SKM-1 (cell line): ENCODE measurements at regions not wholly inside any gene's neighbourhood (a gene's known extent, or its start where the extent isn't known, plus 50 kb on each side); places are given as distances from the start of the nearest gene placed in this dataset.
A peak's percentile ranks its signal among the peaks of the same experiment; 100 is the strongest.
"Not testable (repeated sequence)": the region's sequence is repeated elsewhere in the genome, so short reads cannot be mapped to it uniquely, and the experiment has no call there.

ENCODE experiments used
- DNase-seq: peaks from one replicate; lab custom pipeline; 2025; ENCODE audit not compliant: unreplicated experiment; lab: John Stamatoyannopoulos, UW

DNA sequence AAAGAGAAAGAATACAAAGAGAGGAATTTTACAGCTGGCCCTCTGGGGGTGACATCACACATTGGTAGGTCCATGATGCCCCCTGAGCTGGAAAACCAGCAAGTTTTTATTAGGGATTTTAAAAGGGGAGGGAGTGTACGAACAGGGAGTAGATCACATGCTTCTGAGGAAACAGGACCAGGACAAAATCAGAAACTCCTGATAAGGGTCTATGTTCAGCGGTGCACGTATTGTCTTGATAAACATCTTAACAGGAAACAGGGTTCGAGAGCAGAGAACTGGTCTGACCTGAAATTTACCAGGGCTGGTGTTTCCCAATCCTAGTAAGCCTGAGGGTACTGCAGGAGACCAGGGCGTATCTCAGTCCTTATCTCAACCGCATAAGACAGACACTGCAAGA lies 530.6 kb upstream of the ZNF717 start:
- not testable (repeated sequence) for DNase-seq

DNA sequence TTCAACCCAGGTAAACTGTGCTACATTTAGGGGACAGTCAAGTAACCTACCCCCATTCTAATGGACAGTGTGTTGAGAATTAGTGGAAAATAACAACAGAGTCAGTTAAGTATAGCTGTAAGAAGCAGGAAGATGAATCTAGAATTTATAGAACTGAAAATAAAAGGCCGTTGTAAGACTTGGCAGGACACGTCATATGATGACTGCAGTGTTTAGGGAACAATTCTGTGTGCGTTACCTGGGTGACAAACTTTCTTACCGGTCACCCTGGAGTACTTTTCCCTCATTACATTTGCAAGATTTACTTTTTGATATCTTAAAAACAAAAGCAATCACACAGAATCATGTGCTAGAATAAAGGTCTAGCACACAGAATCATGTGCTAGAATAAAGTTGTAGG lies 536.3 kb upstream of the ZNF717 start:
- DNase-seq: no peak

DNA sequence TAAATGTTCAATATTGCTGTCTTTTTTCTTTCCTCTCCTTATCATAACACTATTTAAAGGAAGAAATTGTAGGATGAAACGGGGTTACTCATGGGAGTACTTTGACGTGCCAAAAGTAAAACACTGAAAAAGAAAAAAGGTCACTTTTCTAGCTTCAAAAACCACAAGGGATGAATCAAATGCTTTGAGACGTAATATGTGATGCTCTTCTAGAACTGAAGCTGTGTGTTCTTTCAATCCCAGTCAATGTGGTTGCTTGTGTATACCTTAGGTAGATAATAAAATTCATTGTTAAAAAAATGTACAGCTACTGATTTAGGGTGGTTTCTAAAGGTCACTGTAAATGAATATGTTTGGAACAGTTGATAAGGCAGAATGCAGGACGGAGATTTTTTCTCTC lies 538.8 kb upstream of the ZNF717 start:
- no peak for DNase-seq

DNA sequence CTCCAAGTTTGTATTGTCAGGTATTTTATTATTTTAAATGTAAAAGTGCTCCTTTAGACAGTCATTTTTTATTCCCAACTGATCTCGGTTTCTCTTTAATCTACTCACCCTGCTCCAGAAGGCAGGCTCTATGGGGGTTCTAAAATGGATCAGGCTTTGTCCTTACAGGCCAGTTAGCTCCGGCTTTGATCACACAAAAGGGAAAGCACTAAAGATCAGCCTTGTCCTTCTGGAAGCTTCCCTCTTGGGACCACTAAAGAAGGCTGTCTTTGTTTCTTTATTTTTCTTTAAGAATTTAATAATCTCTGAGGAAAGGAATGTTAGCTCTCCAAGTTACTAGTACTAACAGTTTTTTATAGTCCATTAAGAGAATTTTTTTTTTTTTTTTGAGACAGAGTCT lies 560.5 kb upstream of the ZNF717 start:
- DNase-seq: no peak

DNA sequence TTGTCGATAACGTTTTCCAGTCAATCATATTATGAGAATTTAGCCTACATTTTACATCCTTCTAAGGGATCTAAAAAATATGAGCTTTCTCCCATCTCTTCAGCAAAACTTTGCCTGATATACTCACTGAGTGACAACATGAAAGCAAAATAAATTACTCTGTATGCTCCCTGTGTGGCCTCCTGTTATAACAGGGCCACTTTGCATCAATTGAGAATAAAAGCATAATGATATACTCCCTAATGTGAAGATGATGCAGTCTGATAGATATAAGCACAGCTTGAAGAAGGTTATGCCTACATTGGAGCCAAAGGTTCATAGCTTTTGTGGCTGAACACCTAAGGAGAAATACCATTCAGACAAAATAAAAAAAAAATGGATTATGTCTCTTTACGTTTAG lies 561.3 kb upstream of the ZNF717 start:
- DNase-seq: no peak

DNA sequence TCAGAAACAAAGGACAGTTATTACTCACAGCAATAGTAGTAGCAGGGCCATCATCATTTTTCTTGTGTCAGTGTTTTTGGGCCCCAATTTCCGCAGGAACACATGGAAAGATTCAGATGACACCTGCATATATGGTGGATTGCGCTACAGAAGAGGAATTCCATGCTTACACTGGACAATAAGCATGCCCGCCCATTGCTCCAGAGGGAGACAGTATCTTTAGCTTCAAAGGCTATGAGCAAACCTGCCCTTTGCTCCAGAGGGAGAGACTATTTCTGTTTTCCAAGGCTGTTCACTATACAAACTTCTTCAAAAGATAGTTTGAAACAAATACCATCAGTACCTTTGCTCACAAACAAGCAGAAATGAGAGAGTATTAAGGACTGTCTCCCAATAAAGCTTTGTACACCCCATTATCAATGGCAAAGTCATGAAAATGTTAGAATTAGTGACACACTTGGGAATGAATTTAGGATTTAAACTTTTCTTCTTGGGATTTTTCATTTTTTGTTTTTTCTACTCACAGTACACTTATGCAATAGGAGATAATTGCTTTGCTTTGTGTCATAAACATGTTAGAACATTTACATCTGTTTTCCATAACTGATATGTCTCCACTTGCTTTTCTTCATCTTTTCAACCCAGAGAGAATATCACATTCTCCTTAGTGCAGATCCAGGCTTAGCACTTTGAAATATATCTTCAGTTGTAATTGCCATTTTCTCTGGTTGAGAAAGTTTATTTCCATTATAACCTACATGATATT lies 564.5 kb upstream of the ZNF717 start:
- DNase-seq: no peak

DNA sequence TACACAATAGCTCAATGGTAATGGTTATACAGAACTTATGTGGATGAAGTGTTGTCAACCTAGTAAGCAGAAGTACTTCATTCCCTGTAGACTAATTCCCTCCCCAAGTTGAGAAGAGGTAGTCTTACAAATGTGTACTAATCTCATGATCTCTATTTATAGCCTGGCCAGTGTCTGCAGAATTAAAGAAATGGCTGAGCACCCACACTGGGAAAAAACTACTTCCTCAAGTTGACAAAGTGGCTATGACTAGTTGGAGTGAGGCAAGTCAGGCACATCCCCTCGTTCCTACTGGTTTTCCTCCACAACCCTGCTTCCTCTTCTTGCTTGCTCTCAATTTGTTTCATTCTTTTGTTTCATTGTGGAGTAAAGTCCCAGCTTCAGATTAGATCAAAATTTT lies 566.7 kb upstream of the ZNF717 start:
- DNase-seq: peak; percentile 59

DNA sequence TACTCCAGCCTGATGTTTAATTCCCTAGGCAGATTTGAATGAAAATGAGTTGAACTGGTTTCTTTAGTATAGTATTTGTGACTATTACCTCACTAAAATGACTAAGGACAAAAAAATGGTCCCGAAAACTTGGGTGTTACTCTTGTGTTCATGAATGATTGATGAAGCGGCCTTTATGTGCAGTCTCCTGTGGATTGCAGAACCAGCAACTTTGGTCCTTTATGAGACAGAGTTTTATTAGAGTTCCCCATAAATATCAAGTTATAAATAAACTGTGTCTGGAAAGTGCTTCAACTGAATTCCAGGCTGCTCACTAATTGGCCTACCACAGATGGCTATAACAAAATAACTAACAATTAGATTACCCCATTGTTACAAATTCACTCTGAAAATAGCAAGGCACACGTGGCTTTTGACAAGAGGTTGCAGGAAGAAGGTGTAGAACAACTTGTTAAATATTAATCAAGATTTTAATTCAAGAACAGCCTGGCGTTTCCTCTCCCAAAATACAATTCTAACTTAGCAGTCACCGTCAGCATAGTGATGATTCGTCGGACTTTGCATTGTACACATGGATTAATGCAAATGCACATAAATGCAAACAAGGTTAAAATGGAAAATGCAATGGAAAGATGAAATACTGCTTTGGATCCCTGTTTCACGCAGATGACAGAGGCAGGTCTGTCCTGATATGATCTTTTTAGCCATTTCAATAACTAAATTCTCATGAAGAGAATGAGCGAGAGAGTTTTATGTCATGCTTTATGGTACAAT lies 567.3 kb upstream of the ZNF717 start:
- DNase-seq: no peak

DNA sequence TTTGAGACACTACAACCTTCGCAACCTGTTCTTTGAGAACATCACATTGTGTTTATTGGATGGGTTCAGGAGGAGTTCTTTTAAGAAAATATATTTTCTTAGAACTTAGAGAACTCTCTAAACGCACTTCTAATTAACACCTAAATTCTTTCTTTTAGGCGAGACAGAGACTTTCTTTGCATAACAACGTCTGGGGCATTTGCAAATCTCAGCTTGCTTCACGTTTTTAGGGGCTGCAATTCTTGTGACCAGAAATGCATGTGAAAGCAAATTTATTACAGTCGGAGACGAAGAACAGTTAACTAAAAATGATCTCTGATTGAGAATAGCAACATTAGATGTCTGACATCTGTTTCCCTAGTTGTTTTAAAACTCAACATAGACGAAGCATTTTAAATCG lies 568.3 kb upstream of the ZNF717 start:
- no peak for DNase-seq

DNA sequence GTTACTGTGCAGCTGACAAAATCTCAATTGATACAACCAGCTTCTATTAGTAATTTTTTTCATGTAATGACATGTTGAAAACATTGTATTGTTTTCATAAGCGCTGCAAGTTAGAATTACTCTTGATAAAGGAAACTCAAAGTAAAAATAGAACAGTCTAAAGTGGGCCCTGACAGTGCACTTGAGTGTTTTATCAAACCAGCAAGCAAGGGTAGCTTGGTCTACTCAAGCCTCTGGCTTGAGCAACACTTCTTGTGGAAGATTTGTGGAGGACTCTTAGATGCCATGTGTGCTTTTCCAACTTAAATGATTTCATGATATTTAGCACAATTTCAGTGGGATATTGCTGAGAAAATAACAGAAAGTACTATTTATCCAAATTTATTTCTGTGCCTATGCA lies 575.7 kb upstream of the ZNF717 start:
- no peak for DNase-seq

DNA sequence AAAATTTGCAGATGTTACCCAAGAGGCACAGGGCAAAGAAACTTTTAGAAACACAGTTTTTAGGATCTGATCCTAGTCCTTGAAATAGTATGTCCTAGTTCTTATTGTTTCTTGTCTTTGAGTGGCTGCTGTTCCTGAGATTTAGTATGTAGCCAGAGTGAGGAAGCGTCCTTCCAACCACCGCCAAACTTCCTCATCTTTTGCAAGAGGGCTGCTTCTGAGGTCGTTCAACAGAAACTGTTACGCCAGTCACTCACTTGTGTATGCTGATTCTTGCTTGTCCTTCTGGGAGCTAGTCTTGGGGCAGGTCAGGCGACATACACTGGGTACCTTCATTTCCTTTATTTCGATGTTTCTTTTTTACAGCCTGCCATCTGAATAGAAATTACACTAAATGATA lies 577.3 kb upstream of the ZNF717 start:
- DNase-seq: peak; percentile 88

DNA sequence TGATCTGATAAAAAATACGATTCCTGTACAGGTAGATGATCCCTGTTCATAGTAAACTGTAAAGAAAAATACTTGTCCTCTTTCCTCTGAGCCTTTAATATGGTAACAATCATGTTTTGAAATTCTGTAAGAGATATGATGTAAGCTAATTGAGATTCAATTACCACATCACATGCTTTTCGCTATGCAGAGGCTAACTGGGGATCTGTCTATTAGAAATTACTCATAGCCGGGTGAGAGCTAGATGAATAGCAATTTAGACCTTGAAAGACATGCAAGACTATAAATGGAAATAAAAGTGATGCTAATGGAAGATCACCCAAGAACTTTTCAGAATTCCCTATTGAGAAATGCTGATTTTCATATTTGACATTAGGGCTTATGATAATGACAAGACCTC lies 579.9 kb upstream of the ZNF717 start:
- no peak for DNase-seq

DNA sequence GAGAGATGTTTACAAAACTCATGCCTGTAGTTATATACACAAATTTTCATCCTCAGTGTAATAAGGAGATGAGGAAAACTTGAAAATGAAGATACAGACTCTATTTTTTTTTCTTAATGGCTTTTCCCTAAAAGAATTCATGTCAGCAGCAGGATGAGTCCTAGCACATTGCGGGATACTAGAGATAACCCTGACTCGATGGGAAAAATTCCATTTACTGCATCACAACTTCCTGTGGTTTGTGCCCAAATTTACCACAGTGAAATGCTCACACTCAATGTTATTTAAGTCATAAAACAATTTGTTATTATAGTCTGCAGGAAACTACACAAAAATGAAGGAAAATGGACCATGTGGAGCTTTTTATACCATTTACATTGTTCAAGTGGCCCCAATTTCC lies 581.9 kb upstream of the ZNF717 start:
- no peak for DNase-seq

DNA sequence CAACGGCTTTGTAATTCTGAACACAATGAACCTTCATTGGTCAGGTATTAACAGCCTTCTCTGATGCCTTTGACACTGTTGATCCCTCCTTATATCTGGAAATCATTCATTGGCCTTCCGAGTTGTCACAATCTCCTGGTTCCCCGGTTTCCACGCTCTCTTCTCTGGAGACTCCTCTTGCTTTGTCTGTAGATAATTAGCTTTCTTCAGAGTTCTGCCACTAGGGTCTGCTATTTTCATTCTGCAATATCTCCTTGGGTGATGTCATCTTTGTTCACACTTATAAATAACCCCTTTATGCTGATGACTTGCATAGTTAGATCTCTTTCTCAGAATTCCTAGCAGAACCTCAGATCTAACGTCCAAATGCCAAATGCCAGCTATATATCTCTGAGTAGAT lies 583.8 kb upstream of the ZNF717 start:
- no peak for DNase-seq

DNA sequence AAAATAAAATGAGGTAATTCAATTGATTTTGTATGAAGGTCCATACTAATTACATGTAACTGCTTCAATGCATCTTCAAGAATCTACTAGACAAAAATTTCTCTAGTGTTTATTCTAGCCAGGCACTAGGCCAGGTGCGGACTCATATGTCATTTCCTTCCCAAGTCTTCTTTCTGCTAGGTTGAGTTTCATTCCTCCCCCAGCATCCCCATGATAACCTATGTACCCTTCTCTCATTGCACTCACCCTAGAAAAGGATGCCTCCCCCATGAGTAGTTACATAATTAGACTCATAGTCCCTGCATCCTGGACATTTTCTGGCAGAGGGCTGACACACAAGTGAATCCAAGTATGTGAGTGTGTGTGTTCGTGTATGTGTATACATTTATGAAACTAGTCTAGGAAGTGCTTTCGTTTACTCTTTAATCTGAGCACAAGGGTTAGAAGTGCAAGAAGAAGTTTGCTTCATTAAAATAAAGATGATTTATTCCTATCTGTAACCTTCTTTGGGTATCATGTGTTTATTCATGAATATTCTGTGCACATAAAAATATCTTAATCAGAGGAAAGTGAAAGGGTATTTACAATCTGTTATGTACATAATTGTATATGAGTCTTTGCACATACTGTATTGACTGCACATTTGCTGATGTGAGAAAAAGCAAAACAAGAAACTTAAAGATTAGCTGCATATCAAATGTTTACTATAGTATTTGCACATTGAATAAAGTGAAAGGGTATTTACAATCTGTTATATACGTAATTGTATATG lies 585.6 kb upstream of the ZNF717 start:
- DNase-seq: no peak

DNA sequence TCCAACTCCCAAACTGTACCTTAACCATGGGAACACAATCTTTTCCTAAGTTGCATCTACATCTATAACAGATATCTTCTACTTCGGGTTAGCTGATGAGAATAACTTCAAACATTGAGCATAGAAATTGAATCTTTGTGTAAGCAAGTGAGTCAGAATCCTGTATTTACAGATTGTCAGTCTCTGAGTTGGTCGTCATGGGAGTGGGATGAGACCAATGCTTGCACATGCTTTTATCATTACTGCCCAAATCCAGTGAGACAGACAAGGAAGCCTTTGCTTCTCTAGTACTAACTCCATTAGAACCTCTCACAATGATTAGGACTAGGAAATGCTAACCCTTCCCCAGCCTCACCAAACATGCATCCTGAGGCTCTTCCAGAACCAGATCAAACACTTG lies 587.1 kb upstream of the ZNF717 start:
- no peak for DNase-seq

DNA sequence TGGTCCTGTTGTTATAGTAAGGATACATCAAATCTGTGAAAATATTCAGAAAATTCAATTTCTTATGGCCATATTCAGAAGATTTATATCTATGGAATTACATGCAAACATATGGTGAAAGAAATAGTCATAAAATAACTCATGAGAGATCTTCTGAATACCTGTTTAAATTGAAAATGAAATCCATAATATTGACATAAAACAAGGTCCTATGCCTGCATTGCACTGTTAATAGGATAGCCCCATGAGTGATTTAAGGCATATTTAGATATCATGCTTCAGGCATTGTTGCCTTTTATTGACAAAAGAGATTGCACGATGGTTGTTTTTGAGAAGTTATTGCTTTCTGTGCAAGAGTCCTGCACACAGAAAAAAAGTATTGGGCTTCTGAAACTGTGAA lies 591.7 kb upstream of the ZNF717 start:
- DNase-seq: no peak

DNA sequence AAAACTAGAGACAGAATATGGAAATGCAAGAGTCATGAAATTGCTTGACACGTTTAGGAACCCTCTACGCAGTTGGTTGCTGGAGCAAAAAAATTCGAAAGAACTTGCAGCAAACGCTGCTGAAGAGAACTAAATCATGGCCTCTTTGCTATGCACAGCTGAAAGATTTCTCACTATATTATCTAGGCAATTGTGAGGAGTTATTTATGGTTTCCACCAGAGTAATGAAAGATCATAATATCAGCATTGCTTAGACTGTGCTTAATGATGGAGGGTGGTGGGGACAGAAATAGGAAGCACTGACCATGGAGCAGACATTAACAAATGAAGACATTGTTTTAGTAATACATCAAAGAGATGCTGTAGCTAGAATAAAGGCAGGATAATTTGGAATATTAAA lies 593.4 kb upstream of the ZNF717 start:
- no peak for DNase-seq

DNA sequence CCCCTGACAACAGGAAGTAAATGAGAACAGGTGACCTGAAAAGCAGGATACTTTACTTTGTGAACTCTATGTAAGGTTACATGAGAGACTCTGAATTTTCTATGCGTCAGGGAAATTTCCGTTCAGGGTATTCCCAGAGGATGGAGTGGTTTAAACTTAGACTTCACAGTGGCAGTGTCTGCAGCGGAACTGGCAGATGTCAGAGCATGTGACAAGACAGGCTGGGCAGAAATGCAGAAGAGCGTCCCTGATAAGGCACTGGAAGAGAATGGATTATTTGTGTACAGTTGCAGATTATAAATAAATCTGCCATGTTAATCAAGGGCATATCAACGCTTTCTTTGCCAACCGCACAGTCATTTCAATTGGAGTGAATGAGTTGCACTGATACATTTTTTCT lies 598.4 kb upstream of the ZNF717 start:
- no peak for DNase-seq

DNA sequence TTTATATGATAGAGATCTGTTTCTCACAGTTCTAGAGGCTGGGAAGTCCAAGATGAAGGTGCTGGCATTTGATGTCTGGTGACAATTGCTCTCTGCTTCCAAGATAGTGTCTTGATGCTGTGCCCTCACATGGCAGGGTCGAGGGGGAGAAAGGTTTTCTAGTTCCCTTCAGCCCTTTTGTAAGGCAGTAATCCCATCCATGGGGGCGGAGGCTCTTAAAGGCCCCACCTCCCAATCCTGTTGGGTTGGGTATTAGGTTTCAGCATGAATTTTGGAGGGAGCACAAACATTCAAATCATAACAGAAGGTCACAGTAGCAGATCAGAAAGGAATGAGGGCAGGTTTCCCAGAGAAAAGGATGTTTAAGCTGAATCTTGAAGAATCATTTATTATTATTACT lies 601.7 kb upstream of the ZNF717 start:
- no peak for DNase-seq

DNA sequence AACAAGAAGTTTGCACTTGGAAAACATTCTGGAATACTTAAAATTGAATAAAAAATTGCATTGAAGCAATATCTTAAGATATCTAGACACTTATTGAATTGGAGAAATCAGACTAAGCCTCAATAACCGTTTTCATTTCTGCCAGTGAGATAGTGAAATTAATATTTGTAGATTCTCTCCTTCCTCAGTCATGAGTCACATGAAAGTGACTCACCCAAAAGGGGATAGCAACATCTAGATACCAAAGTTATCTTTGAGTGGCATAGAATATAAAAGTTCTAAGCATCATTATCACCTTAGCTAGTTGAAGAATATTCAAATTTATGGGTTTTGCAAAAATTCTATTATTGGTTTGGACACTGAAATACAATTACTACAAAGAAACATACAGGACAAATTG lies 614.8 kb upstream of the ZNF717 start:
- no peak for DNase-seq

DNA sequence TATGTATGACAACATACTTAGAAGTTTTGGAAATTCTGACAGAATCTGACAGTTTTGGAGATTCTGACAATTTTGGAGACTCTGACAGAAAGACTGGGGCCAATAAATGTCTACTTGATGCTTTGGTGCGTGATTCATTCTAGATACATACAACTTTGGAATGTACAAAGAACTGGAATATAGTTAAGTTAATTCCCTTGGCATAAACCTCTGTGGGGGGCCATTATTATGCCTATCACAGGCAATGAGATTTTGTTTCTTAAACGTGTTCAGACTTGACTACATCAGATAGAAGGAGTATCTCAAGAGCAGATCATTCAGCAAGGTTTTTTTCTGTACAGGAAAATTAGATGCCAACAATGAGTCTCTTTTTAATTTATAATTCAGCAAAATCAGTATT lies 617.6 kb upstream of the ZNF717 start:
- DNase-seq: no peak
